ENCODE measurements at regions not wholly inside any gene's neighbourhood (a gene's known extent, or its start where the extent isn't known, plus 50 kb on each side); places are given as distances from the start of the nearest gene placed in this dataset.

DNA sequence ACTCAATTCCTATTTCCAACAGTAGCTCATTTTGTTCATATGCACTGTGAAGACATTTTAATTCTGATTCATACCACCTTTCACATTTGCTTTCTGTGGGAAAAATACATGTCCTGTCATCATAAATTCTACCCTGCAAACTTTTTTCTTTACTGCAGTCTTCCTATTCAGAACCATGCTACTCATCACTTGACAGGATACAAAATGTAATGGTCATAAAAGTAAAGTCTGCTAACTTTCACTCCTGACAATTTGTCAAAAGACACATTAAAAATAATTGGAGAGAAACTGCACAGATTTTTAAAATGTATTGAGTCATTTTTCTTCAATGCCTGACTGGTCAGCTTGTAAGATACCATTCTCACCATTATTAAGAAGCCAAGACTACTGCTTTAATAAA is 1817.1 kb downstream of the BRINP3 start:
- Histone ChIP-seq H3K79me2 (ENCODE audit: low read length) (no peaks in the 10 kb centered on the region), H3K27me3 (replicated peaks; ENCODE audit: insufficient read depth, low read length) (no peaks in the 10 kb centered on the region), H3K4me1 (ENCODE audit: low read length) (no peaks in the 10 kb centered on the region), H3K27ac (ENCODE audit: low read length) (no peak overlapping the region), H3F3A (ENCODE audit: insufficient read depth, low read length) (no peaks in the 10 kb centered on the region), H3K9me3 (replicated peaks; ENCODE audit: insufficient read depth, low read length) (no peaks in the 10 kb centered on the region), H3K9ac (ENCODE audit: low read length) (no peak overlapping the region), H3K4me2 (ENCODE audit: low read depth, low read length) (no peak overlapping the region), H3K4me3 (ENCODE audit: low read length) (no peak overlapping the region), H2AFZ (ENCODE audit: low read length) (no peak overlapping the region), H4K20me1 (ENCODE audit: insufficient read depth, low read length) (no peaks in the 10 kb centered on the region), H3K36me3 (replicated peaks; ENCODE audit: insufficient read depth, low read length) (no peaks in the 10 kb centered on the region), H3K9me2 (replicated peaks; ENCODE audit: insufficient read depth, low read length) (no peaks in the 10 kb centered on the region)
- no peak for DNase-seq
- TF ChIP-seq EZH2phosphoT487 (IDR thresholded peaks at IDR 0.05; ENCODE audit: low read length) (no peak), EZH2 (optimal IDR thresholded peaks at IDR 0.05; ENCODE audit: low read depth, low read length) (no peak)
- TF ChIP-seq, protein P1, sequence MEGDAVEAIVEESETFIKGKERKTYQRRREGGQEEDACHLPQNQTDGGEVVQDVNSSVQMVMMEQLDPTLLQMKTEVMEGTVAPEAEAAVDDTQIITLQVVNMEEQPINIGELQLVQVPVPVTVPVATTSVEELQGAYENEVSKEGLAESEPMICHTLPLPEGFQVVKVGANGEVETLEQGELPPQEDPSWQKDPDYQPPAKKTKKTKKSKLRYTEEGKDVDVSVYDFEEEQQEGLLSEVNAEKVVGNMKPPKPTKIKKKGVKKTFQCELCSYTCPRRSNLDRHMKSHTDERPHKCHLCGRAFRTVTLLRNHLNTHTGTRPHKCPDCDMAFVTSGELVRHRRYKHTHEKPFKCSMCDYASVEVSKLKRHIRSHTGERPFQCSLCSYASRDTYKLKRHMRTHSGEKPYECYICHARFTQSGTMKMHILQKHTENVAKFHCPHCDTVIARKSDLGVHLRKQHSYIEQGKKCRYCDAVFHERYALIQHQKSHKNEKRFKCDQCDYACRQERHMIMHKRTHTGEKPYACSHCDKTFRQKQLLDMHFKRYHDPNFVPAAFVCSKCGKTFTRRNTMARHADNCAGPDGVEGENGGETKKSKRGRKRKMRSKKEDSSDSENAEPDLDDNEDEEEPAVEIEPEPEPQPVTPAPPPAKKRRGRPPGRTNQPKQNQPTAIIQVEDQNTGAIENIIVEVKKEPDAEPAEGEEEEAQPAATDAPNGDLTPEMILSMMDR (IDR thresholded peaks at IDR 0.05; ENCODE audit: low read length): no peak

DNA sequence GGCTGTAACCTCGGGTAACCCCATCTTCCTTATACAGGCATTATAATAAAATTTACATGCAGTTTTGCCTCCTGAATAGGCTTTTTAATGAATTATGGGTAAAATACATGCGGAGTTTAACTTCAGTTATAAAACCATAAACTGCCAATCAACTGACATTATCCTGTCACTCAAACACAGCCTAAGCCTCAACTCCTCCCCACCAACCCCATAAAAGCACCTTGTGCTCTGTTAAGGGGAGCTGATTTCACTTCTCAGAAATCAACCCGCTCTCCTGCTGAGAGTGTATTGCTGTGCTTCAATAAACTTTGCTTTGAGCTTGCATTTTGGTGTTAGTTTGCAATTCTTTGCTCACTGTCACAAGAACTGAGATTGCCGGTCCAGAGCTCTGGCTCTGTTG is 1812.2 kb downstream of the BRINP3 start:
- no peak overlapping the region for H3K4me3 ChIP-seq (ENCODE audit: low read length)
- H3K4me1 ChIP-seq (ENCODE audit: low read length): no peaks in the 10 kb centered on the region
- H3K27me3 ChIP-seq (replicated peaks; ENCODE audit: insufficient read depth, low read length): no peaks in the 10 kb centered on the region
- H3K9me3 ChIP-seq (replicated peaks; ENCODE audit: insufficient read depth, low read length): no peaks in the 10 kb centered on the region
- no peaks in the 10 kb centered on the region for H4K20me1 ChIP-seq (ENCODE audit: insufficient read depth, low read length)
- TF ChIP-seq EZH2phosphoT487 (IDR thresholded peaks at IDR 0.05; ENCODE audit: low read length): no peak
- TF ChIP-seq, protein P1 (IDR thresholded peaks at IDR 0.05; ENCODE audit: low read length): no peak
- TF ChIP-seq EZH2 (optimal IDR thresholded peaks at IDR 0.05; ENCODE audit: low read depth, low read length): no peak
- H3K9me2 ChIP-seq (replicated peaks; ENCODE audit: insufficient read depth, low read length): no peaks in the 10 kb centered on the region
- H3K9ac ChIP-seq (ENCODE audit: low read length): no peak overlapping the region
- no peaks in the 10 kb centered on the region for H3F3A ChIP-seq (ENCODE audit: insufficient read depth, low read length)
- H3K79me2 ChIP-seq (ENCODE audit: low read length): no peaks in the 10 kb centered on the region
- no peak overlapping the region for H3K27ac ChIP-seq (ENCODE audit: low read length)
- no peak overlapping the region for H2AFZ ChIP-seq (ENCODE audit: low read length)
- no peaks in the 10 kb centered on the region for H3K36me3 ChIP-seq (replicated peaks; ENCODE audit: insufficient read depth, low read length)
- no peak for DNase-seq
- H3K4me2 ChIP-seq (ENCODE audit: low read depth, low read length): no peak overlapping the region

DNA sequence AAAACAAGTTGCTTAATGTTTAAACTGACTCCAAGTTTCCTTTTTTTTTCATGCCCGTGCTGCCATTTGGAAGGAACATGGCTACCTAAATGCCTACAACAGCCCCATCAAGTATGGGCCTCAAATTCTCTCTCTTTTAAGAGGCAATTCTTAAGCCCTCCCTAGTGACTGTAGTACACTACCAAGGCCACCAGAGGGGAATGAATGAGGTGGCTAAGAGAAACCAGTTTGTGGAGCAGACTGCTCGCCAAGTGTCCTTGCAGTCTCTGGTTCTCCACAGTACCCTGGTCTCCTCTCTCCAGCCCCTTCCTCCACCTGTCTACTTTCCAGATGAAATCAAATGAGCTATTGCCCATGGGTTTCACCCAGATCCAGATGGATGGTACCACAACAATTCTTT is 1809.6 kb downstream of the BRINP3 start:
- no peaks in the 10 kb centered on the region for H3K36me3 ChIP-seq (replicated peaks; ENCODE audit: insufficient read depth, low read length)
- no peak for DNase-seq
- no peak overlapping the region for H2AFZ ChIP-seq (ENCODE audit: low read length)
- H3K9me3 ChIP-seq (replicated peaks; ENCODE audit: insufficient read depth, low read length): no peaks in the 10 kb centered on the region
- H3K4me1 ChIP-seq (ENCODE audit: low read length): no peaks in the 10 kb centered on the region
- no peak for TF ChIP-seq EZH2 (optimal IDR thresholded peaks at IDR 0.05; ENCODE audit: low read depth, low read length)
- TF ChIP-seq, protein P1 (IDR thresholded peaks at IDR 0.05; ENCODE audit: low read length): no peak
- no peak for TF ChIP-seq EZH2phosphoT487 (IDR thresholded peaks at IDR 0.05; ENCODE audit: low read length)
- no peaks in the 10 kb centered on the region for H3K27me3 ChIP-seq (replicated peaks; ENCODE audit: insufficient read depth, low read length)
- no peaks in the 10 kb centered on the region for H3K79me2 ChIP-seq (ENCODE audit: low read length)
- H3K27ac ChIP-seq (ENCODE audit: low read length): no peak overlapping the region
- no peaks in the 10 kb centered on the region for H3K9me2 ChIP-seq (replicated peaks; ENCODE audit: insufficient read depth, low read length)
- no peaks in the 10 kb centered on the region for H3F3A ChIP-seq (ENCODE audit: insufficient read depth, low read length)
- H3K9ac ChIP-seq (ENCODE audit: low read length): no peak overlapping the region
- no peak overlapping the region for H3K4me2 ChIP-seq (ENCODE audit: low read depth, low read length)
- H4K20me1 ChIP-seq (ENCODE audit: insufficient read depth, low read length): no peaks in the 10 kb centered on the region
- H3K4me3 ChIP-seq (ENCODE audit: low read length): no peak overlapping the region

All from MM.1S (cell line).